Germinal center (tissue), 1 donor: ENCODE measurements at regions not wholly inside any gene's neighbourhood (a gene's known extent, or its start where the extent isn't known, plus 50 kb on each side); places are given as distances from the start of the nearest gene placed in this dataset.
"Not testable (repeated sequence)": the region's sequence is repeated elsewhere in the genome, so short reads cannot be mapped to it uniquely, and the experiment has no call there.

Experiments used
- DNase-seq: peaks from one replicate; pipeline ENCODE4 v3.0.0; 2012; ENCODE audit warnings: mixed read lengths, low spot score

DNA sequence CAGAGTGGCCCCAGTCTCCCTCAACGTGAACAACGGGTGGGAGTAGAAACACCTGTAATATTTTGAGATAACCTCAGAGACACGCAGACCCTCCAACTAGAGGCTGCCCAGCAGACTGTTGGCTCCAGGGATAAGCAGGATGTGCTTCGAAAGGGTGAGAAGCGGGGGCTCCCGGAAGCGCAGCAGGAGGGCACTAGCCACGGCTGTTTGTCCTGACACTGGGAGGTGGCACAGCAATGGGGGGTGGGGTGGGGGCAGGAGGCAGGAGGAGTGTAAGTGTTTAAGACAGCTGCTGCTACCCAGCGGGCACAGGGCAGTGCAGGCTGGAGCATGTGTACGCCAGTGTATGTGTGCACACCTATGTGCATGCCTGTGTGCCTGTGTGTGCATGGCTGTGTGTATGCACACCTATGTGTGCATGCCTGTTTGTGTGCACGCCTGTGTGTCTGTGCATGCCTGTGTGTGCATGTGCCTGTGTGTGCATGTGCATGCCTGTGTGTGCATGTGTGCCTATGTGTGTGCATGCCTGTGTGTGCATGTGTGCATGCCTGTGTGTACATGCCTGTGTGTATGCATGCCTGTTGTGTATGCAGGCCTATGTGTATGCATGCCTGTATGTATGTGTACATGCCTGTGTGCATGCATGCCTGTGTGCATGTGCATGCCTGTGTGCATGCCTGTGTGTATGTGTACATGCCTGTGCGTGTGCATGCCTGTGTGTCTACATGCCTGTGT, 154.7 kb downstream of the SHANK2 start:
- DNase-seq: no peak

DNA sequence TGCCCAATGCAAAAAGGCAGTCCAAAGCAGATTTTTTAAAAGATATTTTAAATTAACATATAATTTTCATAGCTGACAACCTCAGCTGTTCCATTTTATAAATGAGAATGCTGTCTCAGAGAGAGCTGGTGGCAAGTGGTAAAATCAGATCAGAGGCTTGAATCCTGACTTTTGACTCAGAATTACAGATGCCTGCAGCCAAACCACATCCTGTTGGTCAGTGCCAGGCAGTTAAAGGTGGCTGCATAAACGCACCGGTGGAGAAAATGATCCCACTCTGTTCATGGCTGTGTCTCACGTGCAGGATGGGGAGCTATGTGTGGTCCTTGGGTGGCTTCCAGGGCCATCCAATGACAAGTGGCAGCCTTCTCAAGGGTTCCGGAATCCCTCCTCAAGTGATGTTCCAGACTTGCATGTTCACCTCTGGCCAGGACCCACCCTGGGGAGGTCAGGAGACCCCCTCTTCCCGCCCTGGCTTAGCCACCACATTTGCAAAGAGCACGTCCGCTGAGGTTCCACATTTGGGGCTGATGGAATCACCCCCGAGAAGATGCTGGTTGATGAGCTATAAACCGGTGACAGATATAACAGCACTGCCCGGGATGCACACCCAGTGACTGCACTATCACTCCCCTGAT, 155.5 kb downstream of the SHANK2 start:
- DNase-seq: no peak

DNA sequence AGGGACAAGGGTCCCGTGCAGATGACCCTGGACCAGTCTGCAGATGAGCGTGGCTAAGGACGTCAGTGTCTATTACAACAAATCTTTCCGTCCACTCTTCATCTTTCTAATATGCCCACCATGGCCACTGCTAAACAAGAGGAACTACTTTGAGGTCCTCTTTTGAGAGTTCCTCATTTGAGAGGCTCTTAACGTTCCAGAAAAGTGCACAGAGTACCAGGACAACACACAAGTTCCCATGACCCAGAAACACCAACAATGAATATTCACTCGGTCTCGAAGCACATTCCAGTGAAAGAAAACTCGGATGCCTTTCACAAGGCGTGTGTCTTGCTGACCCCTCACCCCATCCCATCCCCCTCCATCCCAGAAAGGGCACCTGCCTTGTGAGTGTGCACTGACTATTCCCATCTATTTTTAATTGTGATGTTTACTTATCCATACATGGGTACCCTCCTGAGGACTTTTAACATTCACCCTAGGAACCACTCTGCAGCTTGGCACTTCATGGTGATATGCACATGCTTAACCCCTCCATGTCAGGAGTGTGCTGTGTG, 157.0 kb downstream of the SHANK2 start:
- no peak for DNase-seq

DNA sequence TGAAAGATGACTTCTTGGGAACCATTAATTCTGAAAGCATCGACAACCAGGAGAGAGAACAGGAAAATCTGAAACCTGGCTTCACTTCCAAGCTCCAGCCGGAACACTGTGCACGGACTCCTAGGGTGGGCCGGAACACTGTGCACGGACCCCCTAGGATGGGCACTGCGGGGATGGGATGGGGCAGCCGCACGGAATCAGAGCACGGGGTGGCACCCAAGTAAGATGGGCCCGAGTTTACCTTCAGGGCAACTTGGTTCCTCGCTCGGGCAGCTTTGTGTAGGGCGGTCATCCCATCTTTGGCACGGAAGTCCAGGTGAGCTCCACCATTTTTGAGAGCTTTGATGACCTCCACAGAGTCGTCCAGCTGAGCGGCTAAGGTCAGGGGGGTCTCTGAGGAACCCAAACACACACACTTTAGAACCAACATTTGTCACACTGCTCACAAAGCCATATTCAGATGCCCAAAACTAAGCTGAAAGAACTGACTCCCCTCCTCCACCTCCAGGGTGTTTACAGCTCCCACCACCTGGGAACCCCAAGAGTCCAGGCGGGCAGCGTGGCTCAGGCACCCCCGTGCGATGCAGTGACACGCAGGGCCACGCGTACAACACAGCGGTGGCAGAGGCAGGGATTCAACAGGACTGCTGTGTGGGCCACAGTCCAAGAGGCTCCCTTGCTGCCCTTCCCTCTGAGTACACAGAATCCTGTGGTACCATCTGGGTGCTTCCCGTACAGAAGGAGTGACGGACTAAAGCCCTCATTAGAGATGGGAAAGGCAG, 157.9 kb downstream of the SHANK2 start:
- DNase-seq: no peak

DNA sequence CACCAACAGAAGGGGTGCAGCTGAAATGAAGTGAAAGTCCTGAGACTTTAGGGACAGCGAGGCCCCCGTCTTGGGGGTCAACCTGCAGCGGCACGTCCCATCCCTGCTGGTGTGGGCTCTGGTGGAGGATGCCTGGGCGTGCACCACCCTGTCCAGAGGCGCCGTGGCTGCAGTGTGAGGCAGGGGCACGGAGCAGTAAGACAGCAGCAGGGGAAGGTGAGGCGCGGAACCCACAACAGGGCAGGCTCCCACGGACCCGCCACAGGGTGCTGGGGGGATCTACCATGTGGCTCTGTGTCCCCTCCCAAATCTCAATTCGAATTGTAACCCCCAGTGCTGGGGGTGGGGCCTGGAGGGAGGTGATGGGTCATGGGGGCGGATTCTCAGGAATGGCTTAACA, 158.6 kb downstream of the SHANK2 start:
- no peak for DNase-seq

DNA sequence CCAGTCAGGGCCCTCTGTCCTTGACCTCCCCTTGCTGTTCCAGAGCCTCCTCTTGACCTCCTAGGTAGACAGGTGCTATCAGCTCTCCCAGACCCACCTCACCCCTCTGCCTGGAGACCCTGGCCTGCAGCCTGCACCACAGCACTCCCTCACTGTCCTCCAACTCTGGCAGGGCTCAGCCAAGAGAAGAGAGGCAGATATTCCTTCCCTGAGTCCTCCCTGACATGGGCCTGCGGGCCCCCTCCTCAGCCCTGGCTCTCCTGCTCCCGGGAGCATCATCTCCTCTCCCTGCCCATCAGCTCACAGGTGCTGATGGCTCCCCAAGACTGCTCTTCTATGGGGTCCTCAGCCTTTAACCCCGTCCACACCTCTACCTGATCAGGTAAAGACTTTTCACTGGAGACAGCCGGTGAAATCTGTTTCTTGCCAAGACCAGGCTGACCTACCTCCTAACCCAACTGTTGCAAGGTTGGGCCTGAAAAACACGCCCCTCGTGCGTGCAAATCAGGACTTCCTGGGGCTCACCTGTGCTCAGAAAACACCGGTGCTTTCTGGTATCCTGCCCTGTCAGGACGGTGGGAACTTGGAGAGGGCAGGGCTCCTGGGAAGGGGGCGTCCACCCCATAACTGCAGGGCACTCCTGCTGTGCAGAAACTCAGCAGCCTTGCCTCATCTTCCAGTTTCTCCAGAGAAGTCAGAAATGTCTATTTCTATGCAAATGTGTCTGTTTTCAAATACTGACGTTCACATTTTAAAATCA, 160.7 kb downstream of the SHANK2 start:
- no peak for DNase-seq

DNA sequence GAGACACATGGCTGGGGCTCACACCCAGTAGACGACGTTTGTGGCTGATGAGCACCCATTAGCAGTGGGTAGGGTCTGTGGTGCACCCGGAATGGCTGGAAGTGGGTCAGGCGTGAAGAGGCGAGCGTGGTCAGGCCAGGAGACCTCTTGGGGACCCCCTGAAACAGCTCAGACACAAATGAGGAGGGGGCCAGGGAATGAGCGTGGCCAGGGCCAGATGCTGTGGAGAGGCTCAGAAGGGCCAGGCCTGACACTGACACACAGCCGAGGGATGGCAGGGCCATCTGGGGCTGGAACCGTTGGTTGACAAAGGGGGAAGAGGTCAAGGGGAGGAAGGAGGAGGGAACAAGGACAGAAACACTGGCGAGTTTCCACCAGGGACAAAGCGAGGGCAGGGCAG, 162.8 kb downstream of the SHANK2 start:
- DNase-seq: no peak

DNA sequence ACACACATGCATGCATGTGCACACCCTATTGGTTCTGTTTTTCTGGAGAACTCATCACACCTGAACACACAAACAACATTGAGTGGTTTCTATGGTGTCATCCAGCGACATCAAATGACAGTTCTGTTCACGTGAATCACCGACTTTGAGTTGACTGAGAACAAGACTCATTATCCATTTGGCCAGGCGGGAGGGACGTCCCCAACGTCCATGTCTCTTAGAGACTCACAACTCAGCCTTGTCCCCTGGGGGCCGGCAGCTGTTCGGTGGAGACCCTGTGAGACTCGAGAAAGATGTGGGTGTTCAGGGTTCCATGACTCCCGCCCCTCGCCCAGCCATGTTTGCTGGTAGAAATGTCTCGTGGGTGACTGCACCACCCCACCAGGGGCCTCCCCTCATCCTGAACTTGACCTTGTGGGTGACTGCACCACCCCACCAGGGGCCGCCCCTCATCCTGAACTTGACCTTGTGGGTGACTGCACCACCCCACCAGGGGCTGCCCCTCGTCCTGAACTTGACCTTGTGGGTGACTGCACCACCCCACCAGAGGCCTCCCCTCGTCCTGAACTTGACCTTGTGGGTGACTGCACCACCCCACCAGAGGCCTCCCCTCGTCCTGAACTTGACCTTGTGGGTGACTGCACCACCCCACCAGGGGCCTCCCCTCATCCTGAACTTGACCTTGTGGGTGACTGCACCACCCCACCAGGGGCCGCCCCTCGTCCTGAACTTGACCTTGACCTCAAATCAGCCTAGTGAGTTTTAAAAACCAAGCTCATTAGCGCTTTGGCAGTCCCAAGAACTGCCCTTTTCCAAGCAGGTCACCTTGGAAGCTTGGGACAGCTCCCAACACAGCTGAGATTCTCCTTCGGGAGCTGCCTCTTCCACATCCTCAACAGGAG, 163.8 kb downstream of the SHANK2 start:
- not testable (repeated sequence) for DNase-seq

DNA sequence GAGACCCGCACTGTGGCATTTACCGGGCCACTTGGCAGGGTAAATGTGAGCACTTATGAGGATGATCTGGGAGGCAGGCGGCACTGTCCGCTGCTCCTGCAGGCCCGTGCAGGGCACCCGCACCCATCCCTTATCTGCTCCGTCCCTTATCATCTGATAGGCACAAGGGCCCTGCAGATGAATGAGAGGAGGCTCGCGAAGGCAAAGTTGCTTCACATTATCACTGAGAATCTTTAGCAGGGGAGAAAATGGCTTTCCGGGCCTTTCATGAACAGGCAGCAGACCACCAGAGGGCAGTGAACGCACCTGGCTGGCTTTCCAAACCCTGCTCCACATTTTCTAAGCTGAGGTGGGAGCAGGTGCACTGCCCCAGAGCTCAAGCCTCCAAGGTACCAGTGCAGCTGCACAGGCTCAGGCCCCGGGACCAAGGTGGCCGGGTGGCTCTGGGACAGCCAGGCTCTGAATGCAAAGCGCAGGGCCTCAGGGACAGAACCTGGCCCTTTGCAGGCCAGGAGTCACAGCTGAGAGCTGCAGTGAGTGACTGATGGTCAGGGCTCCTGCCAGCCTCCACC, 165.6 kb downstream of the SHANK2 start:
- DNase-seq: peak; percentile 15

DNA sequence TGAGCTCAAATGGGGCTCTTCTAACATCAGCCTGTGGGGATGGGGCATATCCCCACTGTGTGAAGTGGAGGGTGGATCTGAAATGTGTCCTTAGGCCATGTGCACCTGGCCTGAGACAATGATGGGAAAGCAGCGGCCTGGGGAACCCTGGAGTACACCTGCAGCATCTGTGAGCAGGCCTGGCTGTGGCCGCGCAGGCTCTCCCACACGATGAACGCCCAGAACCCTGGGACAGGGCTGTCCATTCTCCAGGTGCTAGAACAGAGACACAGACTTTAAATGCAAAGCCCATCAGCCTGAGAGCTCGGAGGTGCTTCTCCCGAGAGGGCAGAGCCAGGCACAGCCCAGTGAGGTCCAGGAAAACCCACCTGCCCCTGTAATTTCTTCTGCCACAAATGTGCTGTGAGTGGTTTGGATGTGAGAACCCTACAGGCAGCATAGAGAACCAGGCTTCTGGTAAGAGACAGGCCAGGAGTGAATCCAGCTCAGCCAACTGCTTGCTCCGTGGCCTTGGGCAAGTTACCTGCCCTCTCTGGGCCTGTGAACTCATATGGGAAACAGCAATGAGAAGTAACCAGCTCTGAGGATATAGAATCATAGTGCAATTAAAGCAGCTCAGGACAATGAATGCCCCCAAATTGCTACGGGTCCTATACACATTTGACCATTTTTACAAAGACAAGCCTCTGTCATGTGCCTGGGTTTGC, 167.9 kb downstream of the SHANK2 start:
- no peak for DNase-seq

DNA sequence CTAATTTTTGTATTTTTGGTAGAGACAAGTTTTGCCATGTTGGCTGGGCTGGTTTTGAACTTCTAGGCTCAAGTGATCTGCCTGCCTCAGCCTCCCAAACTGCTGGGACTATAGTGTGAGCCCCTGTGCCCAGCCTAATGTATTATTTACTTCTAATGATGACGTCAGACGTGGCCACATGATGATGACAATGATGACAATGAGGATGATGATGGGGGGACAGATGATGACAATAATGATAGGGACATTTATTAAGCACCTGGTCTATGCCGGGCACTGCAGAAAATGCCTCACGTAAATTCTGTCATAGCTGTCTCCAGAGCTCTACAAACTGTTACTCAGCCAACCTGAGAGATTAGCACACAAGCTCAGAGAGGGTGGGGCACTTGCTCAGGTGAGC, 169.3 kb downstream of the SHANK2 start:
- no peak for DNase-seq

DNA sequence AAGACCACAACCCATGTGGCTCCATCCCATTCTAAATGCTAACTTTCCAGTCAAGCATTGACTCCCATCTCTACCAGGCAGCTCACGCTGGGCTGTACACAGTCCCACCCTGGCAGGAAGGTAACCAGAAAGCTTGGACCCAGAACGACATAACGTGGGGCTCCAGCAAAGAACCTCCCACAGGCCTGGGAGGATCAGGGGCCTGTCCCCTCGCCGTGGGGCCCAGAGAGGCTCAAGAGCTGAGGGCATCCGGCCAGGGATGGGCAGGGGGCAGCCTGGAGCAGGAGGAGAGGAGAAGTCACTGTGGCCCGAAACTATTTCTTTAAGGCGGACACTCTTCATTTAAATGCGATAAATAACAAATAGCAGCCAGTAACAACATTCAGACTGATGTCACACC, 169.9 kb downstream of the SHANK2 start:
- DNase-seq: no peak

DNA sequence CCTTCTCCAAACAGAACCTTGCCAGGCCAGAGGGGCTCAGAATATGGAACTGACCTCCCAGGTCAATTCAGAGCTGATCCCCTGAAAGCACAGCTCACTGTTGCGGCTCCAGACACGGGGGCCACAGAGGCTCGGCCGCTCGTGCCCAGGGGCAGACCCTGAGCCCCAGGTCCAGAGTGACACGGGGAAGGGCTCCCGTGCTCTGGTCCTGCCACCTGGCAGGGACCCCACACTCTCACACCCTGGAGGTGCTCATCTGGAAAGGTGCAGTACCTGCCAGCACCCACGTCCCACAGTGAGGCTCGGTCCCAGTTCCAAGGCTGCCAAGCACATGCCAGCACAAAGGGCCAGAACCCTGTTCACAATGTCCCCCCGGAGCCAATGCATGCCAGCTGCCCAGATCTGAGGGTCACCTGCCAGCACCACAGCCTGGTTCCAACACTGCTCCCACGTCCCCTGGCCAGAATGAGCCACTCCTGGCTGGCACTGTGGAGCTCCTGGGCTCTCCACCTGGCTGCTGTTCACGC, 170.6 kb downstream of the SHANK2 start:
- DNase-seq: no peak

DNA sequence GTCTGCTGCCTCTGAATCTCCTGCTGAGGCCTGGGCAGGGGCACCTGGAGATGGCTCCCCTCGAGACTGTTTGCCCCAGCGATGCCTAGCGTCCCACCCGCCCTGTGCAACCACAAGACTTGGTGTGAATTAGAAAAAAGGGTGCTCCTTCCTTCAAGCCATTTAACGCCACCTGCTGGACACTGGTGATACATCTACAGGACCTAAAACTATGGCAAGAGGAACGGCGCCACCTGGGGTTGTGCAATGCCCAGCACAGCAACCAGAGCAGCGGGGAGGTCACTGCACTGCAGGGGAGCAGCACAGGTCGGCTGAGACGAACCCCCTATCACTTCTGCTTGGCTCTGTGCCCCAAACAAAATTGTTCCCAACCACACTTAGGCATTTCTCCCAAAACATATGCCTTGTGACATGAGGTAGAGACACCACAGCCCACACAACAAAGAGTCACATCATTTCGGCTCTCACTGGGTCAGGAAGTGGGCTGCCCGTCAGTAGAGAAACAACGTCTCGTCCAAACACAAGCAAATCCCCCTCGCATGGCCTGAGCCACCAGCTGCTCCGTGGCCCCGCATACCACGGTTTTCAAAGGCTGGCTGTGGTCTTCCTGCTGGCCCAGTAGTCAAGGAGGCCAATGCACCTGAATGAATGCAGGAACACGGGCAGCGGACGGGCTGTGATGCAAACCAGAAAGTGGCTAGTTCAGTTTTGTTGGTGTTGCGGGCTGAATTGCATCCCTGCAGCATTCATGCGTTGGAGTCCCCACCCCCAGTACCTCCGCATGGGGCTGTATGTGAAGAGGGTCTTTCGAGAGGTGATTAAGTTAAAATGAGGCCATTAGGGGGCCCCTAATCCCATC, 171.9 kb downstream of the SHANK2 start:
- peak; percentile 55 for DNase-seq

DNA sequence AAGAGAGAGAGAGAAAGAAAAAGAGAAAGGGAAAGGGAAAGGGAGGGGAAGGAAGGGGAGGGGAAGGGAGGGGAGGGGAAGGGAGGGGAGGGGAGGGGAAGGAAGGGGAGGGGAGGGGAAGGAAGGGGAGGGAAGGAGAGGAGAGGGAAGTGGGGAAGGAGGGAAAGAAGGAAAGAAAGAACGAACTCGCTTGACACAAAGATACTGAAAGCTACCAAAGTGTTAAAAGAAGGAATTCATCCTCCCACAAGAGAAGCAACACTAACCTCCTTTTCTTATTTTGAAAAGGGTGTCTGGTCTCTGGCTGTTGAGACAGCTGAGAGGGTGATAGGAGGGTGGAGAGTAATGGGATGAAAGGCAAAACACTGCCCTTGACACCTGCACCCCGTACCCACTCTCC, 172.6 kb downstream of the SHANK2 start:
- DNase-seq: no peak

DNA sequence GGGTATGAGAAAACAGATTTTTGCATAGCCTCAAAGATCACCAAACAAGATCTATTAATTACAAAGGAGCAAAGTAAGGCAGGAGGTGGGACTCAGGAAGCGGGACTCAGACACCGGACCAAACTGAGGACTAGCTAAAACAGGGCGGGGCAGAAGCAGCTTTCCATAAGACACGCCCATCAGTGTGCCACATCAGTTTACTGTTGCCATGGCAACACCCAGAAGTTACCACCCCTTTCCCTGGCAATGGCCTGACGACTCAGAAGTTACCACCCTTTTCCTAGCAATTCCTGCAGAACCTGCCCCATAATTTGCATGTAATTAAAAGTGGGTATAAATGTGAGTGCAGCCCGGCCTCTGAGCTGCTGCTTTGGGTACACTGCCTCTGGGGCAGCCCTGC, 173.9 kb downstream of the SHANK2 start:
- DNase-seq: no peak

DNA sequence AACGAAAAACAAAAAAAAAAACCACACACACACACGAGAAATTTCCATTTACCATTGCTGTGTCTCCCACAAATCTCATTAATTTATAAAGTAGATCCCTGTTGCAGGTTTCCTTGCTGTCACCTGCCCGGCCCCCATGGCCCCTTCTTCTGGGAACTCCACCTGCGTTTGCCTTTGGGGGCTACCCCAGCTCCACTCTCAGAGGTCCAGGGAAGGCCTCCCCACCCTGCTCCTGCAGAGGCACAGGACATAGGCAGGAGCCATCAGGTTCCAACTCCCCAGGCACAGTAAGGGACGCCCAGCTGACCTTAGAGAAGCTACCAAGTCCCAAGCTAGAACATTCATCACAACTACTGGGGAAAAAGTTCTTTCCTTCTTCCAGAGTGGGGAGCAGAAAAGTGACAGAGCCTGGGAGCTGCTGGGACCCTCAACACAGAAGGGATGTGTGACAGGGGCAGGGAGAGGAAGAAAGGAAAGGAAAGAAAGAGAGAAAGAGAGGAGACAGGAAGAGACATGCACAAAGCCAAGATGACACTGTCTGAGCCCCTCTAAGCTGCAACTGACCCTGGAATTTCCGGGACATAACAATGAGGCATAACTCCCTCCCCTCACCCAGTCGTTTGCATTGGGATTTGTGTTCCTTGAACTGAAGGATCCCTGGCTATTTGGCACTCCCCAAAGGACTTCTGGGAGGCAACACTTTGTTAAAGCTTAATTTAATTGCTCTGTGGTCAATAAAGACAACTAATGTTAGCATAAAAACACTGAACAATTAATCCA, 175.7 kb downstream of the SHANK2 start:
- DNase-seq: no peak

DNA sequence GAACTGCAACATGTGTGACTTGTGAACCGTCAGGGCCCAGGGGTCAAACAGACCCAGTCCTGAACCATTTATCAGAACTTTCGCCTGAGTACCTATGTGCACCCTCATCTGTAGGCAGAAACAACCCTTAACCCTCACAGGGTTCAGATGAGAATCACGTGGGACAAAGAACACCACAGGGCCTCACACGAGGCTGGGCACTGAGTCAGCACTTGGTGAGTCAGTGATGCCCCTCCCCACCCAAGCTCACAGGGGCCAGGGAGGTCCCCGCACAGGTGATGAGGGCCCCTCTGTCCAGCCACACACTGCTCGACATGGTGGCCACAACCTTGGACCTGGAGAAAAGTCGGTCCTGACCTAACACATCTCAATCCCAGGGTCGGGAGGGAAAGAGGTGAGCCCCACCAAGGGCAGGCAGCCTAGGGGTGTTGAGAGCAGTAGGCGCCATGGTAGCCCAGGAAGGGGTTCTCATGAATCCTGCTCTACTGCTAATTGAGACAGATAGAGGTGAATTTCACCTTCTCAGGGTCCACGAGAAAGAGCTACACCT, 176.4 kb downstream of the SHANK2 start:
- no peak for DNase-seq
